WTC11 (cell line): ENCODE measurements at regions not wholly inside any gene's neighbourhood (a gene's known extent, or its start where the extent isn't known, plus 50 kb on each side); places are given as distances from the start of the nearest gene placed in this dataset.

ENCODE experiments used
- ATAC-seq: fragments of 200-7000 bp; cut with Tn5 transposase; 2 replicates; pipeline ENCODE4 v1.10.0; 2021; ENCODE audit warnings: mild to moderate bottlenecking, moderate library complexity
- CTCF ChIA-PET: fragments of 300-600 bp; sonication (Branson Sonifier 250); formaldehyde crosslinking; loops from one replicate; lab custom pipeline; 2021; ENCODE audit warnings: antibody characterized with exemption; lab: Charles Lee
- POLR2A ChIA-PET: fragments of 350-600 bp; sonication (Branson Sonifier 250); formaldehyde crosslinking; loops from one replicate; lab custom pipeline; 2021; ENCODE audit warnings: antibody characterized with exemption; lab: Charles Lee
- DNase-seq: peaks from one replicate; pipeline ENCODE4 v3.0.0; 2021; ENCODE audit warnings: low spot score
- H3K27ac Mint-ChIP-seq: 2 replicates; pipeline ENCODE4 v1.8.0; 2021; ENCODE audit warnings: mixed read lengths
- H3K27me3 Mint-ChIP-seq: 2 replicates; pipeline ENCODE4 v1.8.0; 2021; ENCODE audit warnings: low read depth, mild to moderate bottlenecking, moderate library complexity, mixed read lengths
- H3K36me3 Mint-ChIP-seq: 2 replicates; pipeline ENCODE4 v1.8.0; 2021; ENCODE audit warnings: mixed read lengths
- H3K4me1 Mint-ChIP-seq: 2 replicates; pipeline ENCODE4 v1.8.0; 2022; ENCODE audit warnings: mixed read lengths
- H3K4me3 Mint-ChIP-seq: 2 replicates; pipeline ENCODE4 v1.8.0; 2021; ENCODE audit warnings: mild to moderate bottlenecking, moderate library complexity, mixed read lengths
- H3K9me3 Mint-ChIP-seq: 2 replicates; pipeline ENCODE4 v1.8.0; 2021; ENCODE audit warnings: mixed read lengths
- AFF4 ChIP-seq: sonication (generic); formaldehyde crosslinking; IDR thresholded peaks from 2 replicates; pipeline ENCODE4 v1.8.1; 2023; ENCODE audit warnings: mild to moderate bottlenecking, missing genetic modification reagents, borderline replicate concordance
- CREM ChIP-seq: sonication (generic); formaldehyde crosslinking; IDR thresholded peaks from 2 replicates; pipeline ENCODE4 v1.8.1; 2022; ENCODE audit warnings: mild to moderate bottlenecking, missing genetic modification reagents, moderate library complexity
- E2F1 ChIP-seq: sonication (generic); formaldehyde crosslinking; IDR thresholded peaks from 2 replicates; pipeline ENCODE4 v1.8.0; 2022; ENCODE audit warnings: mild to moderate bottlenecking, missing genetic modification reagents
- E2F4 ChIP-seq: sonication (generic); formaldehyde crosslinking; IDR thresholded peaks from 2 replicates; pipeline ENCODE4 v1.8.1; 2022; ENCODE audit warnings: low read depth, mild to moderate bottlenecking, moderate library complexity, missing genetic modification reagents, borderline replicate concordance
- ESRRA ChIP-seq: sonication (generic); formaldehyde crosslinking; IDR thresholded peaks from 2 replicates; pipeline ENCODE4 v1.8.1; 2022; ENCODE audit warnings: mild to moderate bottlenecking, missing genetic modification reagents, borderline replicate concordance
- ETV6 ChIP-seq: sonication (generic); formaldehyde crosslinking; IDR thresholded peaks from 2 replicates; pipeline ENCODE4 v1.8.1; 2022; ENCODE audit warnings: mild to moderate bottlenecking, missing genetic modification reagents
- FOXJ3 ChIP-seq: sonication (generic); formaldehyde crosslinking; IDR thresholded peaks from 2 replicates; pipeline ENCODE4 v1.9.0; 2021; ENCODE audit warnings: missing genetic modification reagents, mild to moderate bottlenecking, borderline replicate concordance
- HMGA2 ChIP-seq: fragments of 250-450 bp; sonication (Bioruptor Pico); IDR thresholded peaks from 2 replicates; pipeline ENCODE4 v1.4.0; 2021; ENCODE audit warnings: mild to moderate bottlenecking, moderate library complexity
- KAT7 ChIP-seq: sonication (generic); formaldehyde crosslinking; IDR thresholded peaks from 2 replicates; pipeline ENCODE4 v1.8.1; 2023; ENCODE audit warnings: missing genetic modification reagents, mild to moderate bottlenecking, borderline replicate concordance
- MAX ChIP-seq: sonication (generic); formaldehyde crosslinking; IDR thresholded peaks from 2 replicates; pipeline ENCODE4 v1.8.0; 2022; ENCODE audit warnings: mild to moderate bottlenecking, missing genetic modification reagents
- MXD4 ChIP-seq: fragments of 250-450 bp; sonication (Bioruptor Pico); IDR thresholded peaks from 2 replicates; pipeline ENCODE4 v1.8.0; 2021; ENCODE audit warnings: mild to moderate bottlenecking, moderate library complexity, borderline replicate concordance
- PRRX2 ChIP-seq: fragments of 250-450 bp; sonication (Bioruptor Pico); IDR thresholded peaks from 2 replicates; pipeline ENCODE4 v1.8.0; 2021; ENCODE audit warnings: mild to moderate bottlenecking
- RELA ChIP-seq: sonication (generic); formaldehyde crosslinking; IDR thresholded peaks from 2 replicates; pipeline ENCODE4 v1.8.1; 2022; ENCODE audit warnings: missing genetic modification reagents, mild to moderate bottlenecking, borderline replicate concordance
- SOX15 ChIP-seq: fragments of 250-450 bp; sonication (Bioruptor Pico); IDR thresholded peaks from 2 replicates; pipeline ENCODE4 v1.9.0; 2021; ENCODE audit warnings: mild to moderate bottlenecking
- SP1 ChIP-seq: sonication (generic); formaldehyde crosslinking; conservative IDR thresholded peaks from 2 replicates; pipeline ENCODE4 v1.8.1; 2022; ENCODE audit warnings: missing genetic modification reagents
- USF1 ChIP-seq: sonication (generic); formaldehyde crosslinking; IDR thresholded peaks from 2 replicates; pipeline ENCODE4 v1.8.0; 2022; ENCODE audit warnings: mild to moderate bottlenecking, missing genetic modification reagents
- ZBTB21 ChIP-seq: sonication (generic); formaldehyde crosslinking; IDR thresholded peaks from 2 replicates; pipeline ENCODE4 v1.8.1; 2023; ENCODE audit warnings: mild to moderate bottlenecking, missing genetic modification reagents, borderline replicate concordance
- ZMAT4 ChIP-seq: fragments of 250-450 bp; sonication (Bioruptor Pico); IDR thresholded peaks from 2 replicates; pipeline ENCODE4 v1.9.0; 2021; ENCODE audit warnings: mild to moderate bottlenecking
- ZNF138 ChIP-seq: sonication (generic); formaldehyde crosslinking; conservative IDR thresholded peaks from 2 replicates; pipeline ENCODE4 v1.8.1; 2022; ENCODE audit warnings: mild to moderate bottlenecking, moderate library complexity, missing genetic modification reagents
- ZNF219 ChIP-seq: sonication (generic); formaldehyde crosslinking; IDR thresholded peaks from 2 replicates; pipeline ENCODE4 v1.8.0; 2023; ENCODE audit warnings: missing genetic modification reagents, mild to moderate bottlenecking, borderline replicate concordance
- ZNF281 ChIP-seq: sonication (generic); formaldehyde crosslinking; IDR thresholded peaks from 2 replicates; pipeline ENCODE4 v1.8.0; 2023; ENCODE audit warnings: mild to moderate bottlenecking, missing genetic modification reagents
- ZNF423 ChIP-seq: fragments of 250-450 bp; sonication (Bioruptor Pico); IDR thresholded peaks from 2 replicates; pipeline ENCODE4 v2.1.2; 2022; ENCODE audit warnings: mild to moderate bottlenecking, moderate library complexity
- ZSCAN18 ChIP-seq: fragments of 250-450 bp; sonication (Bioruptor Pico); IDR thresholded peaks from 2 replicates; pipeline ENCODE4 v2.1.2; 2022; ENCODE audit warnings: mild to moderate bottlenecking, moderate library complexity

- TF ChIP-seq RELA (CRISPR knock-in tag): no peak
- TF ChIP-seq ZNF138 (CRISPR knock-in tag): no peak
- TF ChIP-seq, all 79 proteins: peak for 0
Observed at GRCh38 chr13:80787604-80788003, 446.7 kb upstream of the SPRY2 start (continued).

- ChIA-PET CTCF (no interaction called here), POLR2A (no interaction called here)
- Mint-ChIP-seq H3K9me3 (no peaks in the 10 kb centered on the region), H3K27me3 (no peaks in the 10 kb centered on the region), H3K4me1 (peaks cover 26% of the 10 kb centered on the region), H3K4me3 (no peak overlapping the region), H3K27ac (peak overlapping the region; percentile 19; the same call in 1 of the 2 replicates), H3K36me3 (no peaks in the 10 kb centered on the region)
- DNase-seq (no peak), ATAC-seq (peak; percentile 79)
- no peak for TF ChIP-seq ZSCAN18
- TF ChIP-seq FOXJ3 (CRISPR knock-in tag): no peak
- no peak for TF ChIP-seq ZNF281 (CRISPR knock-in tag)
- no peak for TF ChIP-seq E2F4 (CRISPR knock-in tag)
- no peak for TF ChIP-seq ZMAT4 (CRISPR knock-in tag)
- TF ChIP-seq ZNF423: no peak
- no peak for TF ChIP-seq SP1
- TF ChIP-seq SOX15: no peak
Observed at GRCh38 chr13:80783926-80784565, 443.1 kb upstream of the SPRY2 start.

GRCh38 chr13:80782441-80782840 is 441.5 kb upstream of the SPRY2 start:
- H3K9me3 Mint-ChIP-seq: no peaks in the 10 kb centered on the region
- no peak for DNase-seq
- H3K4me3 Mint-ChIP-seq: no peak overlapping the region
- H3K36me3 Mint-ChIP-seq: no peaks in the 10 kb centered on the region
- ATAC-seq: no peak
- H3K27me3 Mint-ChIP-seq: no peaks in the 10 kb centered on the region
- POLR2A ChIA-PET: no interaction called here
- CTCF ChIA-PET: no interaction called here
- H3K4me1 Mint-ChIP-seq: peaks cover 26% of the 10 kb centered on the region
- no peak overlapping the region for H3K27ac Mint-ChIP-seq
- no peak for TF ChIP-seq PRRX2
- TF ChIP-seq MAX: no peak
- TF ChIP-seq ZBTB21 (CRISPR knock-in tag): no peak
- TF ChIP-seq AFF4 (CRISPR knock-in tag): no peak
- no peak for TF ChIP-seq KAT7
- no peak for TF ChIP-seq USF1 (CRISPR knock-in tag)
- TF ChIP-seq ZNF219 (CRISPR knock-in tag): no peak
- no peak for TF ChIP-seq CREM (CRISPR knock-in tag)
- no peak for TF ChIP-seq ZNF423
- TF ChIP-seq MXD4 (CRISPR knock-in tag): no peak
- no peak for TF ChIP-seq HMGA2 (CRISPR knock-in tag)
- no peak for TF ChIP-seq ESRRA (CRISPR knock-in tag)
- TF ChIP-seq E2F1: no peak
- TF ChIP-seq ETV6: no peak
